H1 (cell line): ENCODE measurements at regions not wholly inside any gene's neighbourhood (a gene's known extent, or its start where the extent isn't known, plus 50 kb on each side); places are given as distances from the start of the nearest gene placed in this dataset.

ENCODE experiments used
- CTCF ChIA-PET: fragments of 300-600 bp; sonication (Branson Sonifier 250); formaldehyde crosslinking; loops from one replicate; lab custom pipeline; 2021; ENCODE audit not compliant: partially characterized antibody; lab: Charles Lee
- POLR2A ChIA-PET: fragments of 300-600 bp; sonication (Branson Sonifier 250); formaldehyde crosslinking; loops from one replicate; lab custom pipeline; 2021; ENCODE audit warnings: inconsistent platforms; ENCODE audit not compliant: partially characterized antibody; lab: Charles Lee
- DNase-seq, 2 experiments: peaks; one replicate each; pipeline versions ENCODE4 v3.0.0 to v3.0.0-alpha.2; 2010 to 2022; ENCODE audit warnings: low spot score in 2 of 2, low read depth in 1 of 2, mixed read lengths in 1 of 2
- FAIRE-seq: peaks from 2 replicates; lab custom pipeline; 2011; peaks lifted over from hg19 to GRCh38; lab: Jason Lieb, UNC
- H2AFZ ChIP-seq: 2 replicates; pipeline ENCODE4 v1.8.1; 2012; ENCODE audit warnings: low read length, inconsistent platforms
- H2AK5ac ChIP-seq: 2 replicates; pipeline ENCODE4 v1.6.1; 2013; ENCODE audit warnings: low read depth, low read length
- H2BK120ac ChIP-seq: replicated peaks from 2 replicates; pipeline ENCODE3; 2013; ENCODE audit warnings: low read depth, low read length, inconsistent platforms
- H2BK12ac ChIP-seq: 2 replicates; pipeline ENCODE4 v1.6.1; 2013; ENCODE audit warnings: low read depth, low read length
- H2BK15ac ChIP-seq: 2 replicates; pipeline ENCODE4 v1.6.1; 2013; ENCODE audit warnings: low read length
- H2BK20ac ChIP-seq: 2 replicates; pipeline ENCODE4 v1.6.1; 2013; ENCODE audit warnings: low read length
- H2BK5ac ChIP-seq: 2 replicates; pipeline ENCODE4 v1.6.1; 2013; ENCODE audit warnings: low read depth, low read length
- H3K14ac ChIP-seq: 2 replicates; pipeline ENCODE4 v1.6.1; 2013; ENCODE audit warnings: inconsistent platforms; ENCODE audit not compliant: insufficient read length
- H3K18ac ChIP-seq: 2 replicates; pipeline ENCODE4 v1.6.1; 2013; ENCODE audit warnings: low read length; ENCODE audit errors: extremely low read depth
- H3K23ac ChIP-seq: 2 replicates; pipeline ENCODE4 v1.6.1; 2013; ENCODE audit warnings: inconsistent platforms; ENCODE audit not compliant: insufficient read length
- H3K23me2 ChIP-seq: 2 replicates; pipeline ENCODE4 v1.6.1; 2013; ENCODE audit warnings: low read depth, low read length
- H3K27ac ChIP-seq: 2 replicates; pipeline ENCODE4 v1.6.1; 2011; ENCODE audit warnings: low read depth, low read length, inconsistent platforms
- H3K27me3 ChIP-seq, 4 experiments: replicated peaks in 1 of 4; 1 replicate in 1 of 4; 2 replicates in 3 of 4; pipeline versions ENCODE4 v1.6.1 to v1.8.1; 2011 to 2013; ENCODE audit warnings: low read length in 3 of 4, mild to moderate bottlenecking in 3 of 4, inconsistent platforms in 2 of 4, mixed read lengths in 2 of 4, moderate library complexity in 1 of 4; ENCODE audit not compliant: control insufficient read depth in 3 of 4, insufficient read depth in 3 of 4; ENCODE audit errors: extremely low read depth in 1 of 4
- H3K36me3 ChIP-seq, 4 experiments: 2 replicates each; pipeline versions ENCODE4 v1.6.1 to v1.8.1; 2011 to 2013; ENCODE audit warnings: mild to moderate bottlenecking in 4 of 4, low read length in 3 of 4, moderate library complexity in 2 of 4, control low read depth in 1 of 4, inconsistent platforms in 1 of 4; ENCODE audit not compliant: insufficient read depth in 4 of 4, control insufficient read depth in 2 of 4
- H3K4ac ChIP-seq: replicated peaks from 2 replicates; pipeline ENCODE3; 2013; ENCODE audit warnings: low read length, low read depth, mixed read lengths, inconsistent platforms; ENCODE audit not compliant: insufficient read length
- H3K4me1 ChIP-seq, 4 experiments: replicated peaks in 1 of 4; 1 replicate in 1 of 4; 2 replicates in 3 of 4; pipeline versions ENCODE4 v1.6.1 to v1.8.1; 2011 to 2013; ENCODE audit warnings: low read length in 3 of 4, inconsistent platforms in 2 of 4, mixed read lengths in 1 of 4; ENCODE audit not compliant: insufficient read depth in 4 of 4, control insufficient read depth in 3 of 4
- H3K4me2 ChIP-seq, 2 experiments: 2 replicates each; pipeline versions ENCODE4 v1.6.1 to v1.8.1; 2011 to 2013; ENCODE audit warnings: low read depth in 2 of 2, low read length in 2 of 2, control low read depth in 1 of 2, inconsistent platforms in 1 of 2, mild to moderate bottlenecking in 1 of 2; ENCODE audit not compliant: insufficient read depth in 1 of 2
- H3K4me3 ChIP-seq, 4 experiments: fragments of 200-600, 300-600 bp in 1 of 4; sonication (generic), shearing (Covaris generic), sonication (Bioruptor Twin) in 1 of 4; 2 replicates each; pipeline versions ENCODE4 v1.5.1 to v1.8.1; 2011 to 2016; ENCODE audit warnings: low read length in 4 of 4, low read depth in 3 of 4, control low read depth in 2 of 4, inconsistent platforms in 2 of 4, mild to moderate bottlenecking in 2 of 4, mixed read lengths in 1 of 4, moderate library complexity in 1 of 4; ENCODE audit not compliant: insufficient read depth in 2 of 4; ENCODE audit errors: extremely low read depth in 1 of 4
- H3K56ac ChIP-seq: replicated peaks from 2 replicates; pipeline ENCODE3; 2013; ENCODE audit warnings: low read depth, mild to moderate bottlenecking, mixed read lengths, low read length, inconsistent platforms; ENCODE audit not compliant: insufficient read length
- H3K79me1 ChIP-seq: 2 replicates; pipeline ENCODE4 v1.6.1; 2013; ENCODE audit warnings: low read depth, low read length, control low read depth
- H3K79me2 ChIP-seq, 2 experiments: 2 replicates each; pipeline versions ENCODE4 v1.6.1 to v1.8.1; 2012 to 2013; ENCODE audit warnings: low read length in 2 of 2, mild to moderate bottlenecking in 2 of 2, inconsistent platforms in 1 of 2; ENCODE audit not compliant: insufficient read depth in 2 of 2, control insufficient read depth in 1 of 2
- H3K9ac ChIP-seq, 4 experiments: replicated peaks in 1 of 4; 1 replicate in 1 of 4; 2 replicates in 3 of 4; pipeline versions ENCODE4 v1.6.1 to v1.8.1; 2011 to 2013; ENCODE audit warnings: low read depth in 3 of 4, low read length in 3 of 4, control low read depth in 2 of 4, mild to moderate bottlenecking in 2 of 4, moderate library complexity in 2 of 4, inconsistent platforms in 1 of 4; ENCODE audit errors: extremely low read depth in 1 of 4
- H3K9me3 ChIP-seq, 2 experiments: 2 replicates each; pipeline versions ENCODE4 v1.6.1 to v1.8.1; 2012 to 2013; ENCODE audit warnings: mild to moderate bottlenecking in 2 of 2, moderate library complexity in 2 of 2, control low read depth in 1 of 2, inconsistent platforms in 1 of 2, low read depth in 1 of 2, low read length in 1 of 2, mixed read lengths in 1 of 2; ENCODE audit not compliant: insufficient read depth in 2 of 2
- H4K20me1 ChIP-seq, 2 experiments: replicated peaks in 1 of 2; 2 replicates each; pipeline versions ENCODE3 to v1.8.1; 2011 to 2013; ENCODE audit warnings: inconsistent platforms in 2 of 2, low read length in 2 of 2, mild to moderate bottlenecking in 1 of 2; ENCODE audit not compliant: insufficient read depth in 2 of 2, control insufficient read depth in 1 of 2
- H4K5ac ChIP-seq: 2 replicates; pipeline ENCODE4 v1.6.1; 2013; ENCODE audit warnings: low read length, low read depth, mixed read lengths, inconsistent platforms; ENCODE audit not compliant: insufficient read length
- H4K8ac ChIP-seq: 2 replicates; pipeline ENCODE4 v1.8.0; 2013; ENCODE audit warnings: mild to moderate bottlenecking, moderate library complexity, low read length, inconsistent platforms; ENCODE audit not compliant: insufficient read depth; ENCODE audit errors: extremely low read depth
- H4K91ac ChIP-seq: replicated peaks from 2 replicates; pipeline ENCODE3; 2013; ENCODE audit warnings: low read length, mixed read lengths, inconsistent platforms; ENCODE audit not compliant: insufficient read length
- JUN ChIP-seq: IDR thresholded peaks from 2 replicates; pipeline ENCODE4 v1.6.1; 2011; ENCODE audit warnings: low read depth, mild to moderate bottlenecking, improper control_type of control experiment, low read length
- TEAD4 ChIP-seq: IDR thresholded peaks from 2 replicates; pipeline ENCODE4 v1.6.1; 2012; ENCODE audit warnings: low read depth, low read length, inconsistent platforms, mixed read lengths
- ZNF274 ChIP-seq: IDR thresholded peaks from 2 replicates; pipeline ENCODE4 v1.7.0; 2012; ENCODE audit warnings: low read length, borderline replicate concordance; ENCODE audit errors: extremely low read depth
- WGBS, 2 experiments: shearing (Covaris generic) in 1 of 2; methylation state at CpG; one replicate each; pipeline versions ENCODE4 v1.1.6 to v1.1.7; 2013 to 2015; ENCODE audit warnings: low lambda C conversion rate in 2 of 2, mixed read lengths in 2 of 2, inconsistent platforms in 1 of 2, low coverage in 1 of 2, missing lambda C conversion rate in 1 of 2; ENCODE audit not compliant: insufficient replicate concordance in 2 of 2, insufficient coverage in 1 of 2, insufficient read length in 1 of 2; ENCODE audit errors: extremely low coverage in 1 of 2, missing lambda C conversion rate in 1 of 2; 5-methylcytosine and 5-hydroxymethylcytosine counted together

GRCh38 chr12:59316938-59317337 is 278.9 kb upstream of the SLC16A7 start:
- H2BK15ac ChIP-seq, result no peak overlapping the region
- H3K79me2 ChIP-seq, result no peaks in the 10 kb centered on the region
- H3K4ac ChIP-seq, result no peak overlapping the region
- H3K9me3 ChIP-seq, result no peaks in the 10 kb centered on the region
- H2AFZ ChIP-seq, result no peak overlapping the region
- peaks cover 0 to under 1% (median 0%) of the 10 kb centered on the region in 4 experiments; a peak in 3 of 7 replicates for H3K4me1 ChIP-seq
- H4K5ac ChIP-seq, result no peak overlapping the region
- no peaks in the 10 kb centered on the region; a peak in 1 of 7 replicates for H3K27me3 ChIP-seq
- DNase-seq (no peak), FAIRE-seq (no peak)
- no peak overlapping the region for H3K27ac ChIP-seq
- ChIA-PET CTCF (no interaction called here), POLR2A (interaction anchor here (0.9 to 2.1 kb wide), 6 partner anchors 9 to 42 kb away, joined by 3 to 11 read pairs (median 4); no protein-coding TSS in a partner anchor)
- H4K91ac ChIP-seq, result no peak overlapping the region
- H3K23ac ChIP-seq, result no peak overlapping the region
- H2BK20ac ChIP-seq, result no peak overlapping the region
- H3K56ac ChIP-seq, result no peak overlapping the region
- peaks cover 0 to 1% of the 10 kb centered on the region in 2 experiments for H4K20me1 ChIP-seq
- no peak overlapping the region for H3K14ac ChIP-seq
- H3K18ac ChIP-seq, result no peak overlapping the region
- no peak overlapping the region for H2AK5ac ChIP-seq
- H3K4me2 ChIP-seq, result peak overlapping the region in 1 of 2 experiments; percentile 19; a peak in 2 of 4 replicates
- no peak overlapping the region for H2BK120ac ChIP-seq
- no peaks in the 10 kb centered on the region for H3K23me2 ChIP-seq
- peaks cover 0 to 16% (median 6%) of the 10 kb centered on the region in 4 experiments; a peak in 5 of 8 replicates for H3K36me3 ChIP-seq
- no peaks in the 10 kb centered on the region for H3K79me1 ChIP-seq
- TF ChIP-seq ZNF274, result no peak
- TF ChIP-seq TEAD4, result no peak
- no peak for TF ChIP-seq JUN
- H4K8ac ChIP-seq, result no peak overlapping the region
- H2BK12ac ChIP-seq, result no peak overlapping the region
- H3K4me3 ChIP-seq, result no peak overlapping the region
- 63% methylated on average over 3 of the region's 3 CpGs; no CpG with 5 or more reads in 1 of the 2 experiments for WGBS, 2 experiments
- H2BK5ac ChIP-seq, result no peak overlapping the region
- no peak overlapping the region for H3K9ac ChIP-seq
